ENCODE measurements at regions not wholly inside any gene's neighbourhood (a gene's known extent, or its start where the extent isn't known, plus 50 kb on each side); places are given as distances from the start of the nearest gene placed in this dataset.

DNA sequence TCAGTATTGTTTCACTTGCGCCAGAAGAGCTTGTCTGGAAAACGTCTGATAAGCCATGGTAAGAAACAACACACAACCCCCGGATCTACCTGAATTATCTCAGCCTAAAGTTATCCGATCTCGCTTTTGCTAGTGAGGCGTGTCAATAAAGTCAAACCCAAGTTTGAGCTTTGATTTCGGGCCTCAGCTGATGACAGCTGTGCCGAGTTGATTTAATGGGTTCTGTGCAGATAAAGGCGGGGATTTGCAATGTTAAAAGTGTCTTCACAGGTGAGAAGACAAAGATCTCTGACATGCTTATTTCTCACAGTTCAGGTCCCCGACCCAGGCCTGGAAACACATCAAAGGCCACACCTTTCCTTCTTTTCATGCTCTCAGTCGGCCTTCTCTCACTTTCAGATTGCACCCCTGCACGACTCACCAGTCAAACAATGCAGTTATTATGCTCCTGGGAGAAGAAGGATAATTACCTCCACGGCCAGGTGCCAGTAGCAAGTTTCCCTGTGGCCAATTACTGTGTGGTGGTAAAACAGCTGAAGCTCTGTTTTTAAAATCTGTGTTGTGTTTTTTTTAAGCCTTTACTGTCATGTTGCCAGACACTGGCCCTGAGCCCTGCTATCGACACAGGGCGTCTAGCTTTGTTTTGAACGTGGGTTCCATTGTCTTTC lies 245.3 kb upstream of the RUNX1 start:
- WGBS, 4 donors: 36 to 50% (median 44%) methylated on average over 16 of the region's 16 CpGs
- TF ChIP-seq, protein P1, sequence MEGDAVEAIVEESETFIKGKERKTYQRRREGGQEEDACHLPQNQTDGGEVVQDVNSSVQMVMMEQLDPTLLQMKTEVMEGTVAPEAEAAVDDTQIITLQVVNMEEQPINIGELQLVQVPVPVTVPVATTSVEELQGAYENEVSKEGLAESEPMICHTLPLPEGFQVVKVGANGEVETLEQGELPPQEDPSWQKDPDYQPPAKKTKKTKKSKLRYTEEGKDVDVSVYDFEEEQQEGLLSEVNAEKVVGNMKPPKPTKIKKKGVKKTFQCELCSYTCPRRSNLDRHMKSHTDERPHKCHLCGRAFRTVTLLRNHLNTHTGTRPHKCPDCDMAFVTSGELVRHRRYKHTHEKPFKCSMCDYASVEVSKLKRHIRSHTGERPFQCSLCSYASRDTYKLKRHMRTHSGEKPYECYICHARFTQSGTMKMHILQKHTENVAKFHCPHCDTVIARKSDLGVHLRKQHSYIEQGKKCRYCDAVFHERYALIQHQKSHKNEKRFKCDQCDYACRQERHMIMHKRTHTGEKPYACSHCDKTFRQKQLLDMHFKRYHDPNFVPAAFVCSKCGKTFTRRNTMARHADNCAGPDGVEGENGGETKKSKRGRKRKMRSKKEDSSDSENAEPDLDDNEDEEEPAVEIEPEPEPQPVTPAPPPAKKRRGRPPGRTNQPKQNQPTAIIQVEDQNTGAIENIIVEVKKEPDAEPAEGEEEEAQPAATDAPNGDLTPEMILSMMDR (IDR thresholded peaks at IDR 0.05): no peak
- TF ChIP-seq POLR2A (IDR thresholded peaks at IDR 0.05): no peak
- no peaks in the 10 kb centered on the region for H3K27me3 ChIP-seq
- ATAC-seq (no peak), DNase-seq (no peak)
- intact Hi-C loops (cut with DNase I): no loop called here
- H3K36me3 ChIP-seq: no peaks in the 10 kb centered on the region
- H3K27ac ChIP-seq: no peak overlapping the region
- no peak overlapping the region for H3K4me3 ChIP-seq
- H3K4me1 ChIP-seq: peaks cover 0 to 10% (median 0%) of the 10 kb centered on the region in 12 donors
- H3K9me3 ChIP-seq: no peaks in the 10 kb centered on the region

DNA sequence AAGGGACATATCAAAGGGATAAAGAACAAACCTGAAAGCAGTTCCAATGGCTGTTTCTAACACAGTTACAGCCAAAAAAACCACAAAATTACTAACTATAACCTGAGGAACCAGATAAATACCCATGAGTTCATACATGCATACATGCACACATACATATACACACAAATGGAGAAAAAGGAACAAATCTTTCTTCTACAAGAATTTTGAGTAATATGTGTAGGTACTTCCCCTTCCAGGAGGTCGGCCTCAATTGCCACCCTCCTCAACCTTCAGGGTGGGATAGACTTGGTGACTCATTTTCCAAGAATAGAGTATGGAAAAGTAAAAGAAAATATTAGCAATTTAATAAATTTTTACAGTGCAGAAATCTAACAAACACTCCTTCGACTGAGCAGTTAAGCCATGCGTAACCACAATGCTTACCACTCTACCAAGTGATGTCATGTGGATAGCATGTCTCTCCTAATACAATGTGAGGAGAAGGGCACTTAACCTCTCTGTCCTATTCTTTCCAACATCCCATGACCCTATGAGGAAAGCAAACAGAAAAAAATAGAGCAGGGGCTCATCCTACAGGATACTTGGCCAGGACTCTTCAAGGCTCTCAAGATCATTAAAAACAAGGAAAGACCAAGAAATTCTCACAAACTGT lies 243.0 kb upstream of the RUNX1 start:
- no peaks in the 10 kb centered on the region for H3K4me1 ChIP-seq
- H3K9me3 ChIP-seq: peaks cover 0 to 14% (median 6%) of the 10 kb centered on the region in 12 donors
- ATAC-seq: no peak
- H3K27ac ChIP-seq: no peak overlapping the region
- no peaks in the 10 kb centered on the region for H3K36me3 ChIP-seq
- H3K4me3 ChIP-seq: no peak overlapping the region
- TF ChIP-seq, protein P1 (IDR thresholded peaks at IDR 0.05): no peak
- no peak for TF ChIP-seq POLR2A (IDR thresholded peaks at IDR 0.05)
- H3K27me3 ChIP-seq: no peaks in the 10 kb centered on the region
- DNase-seq: no peak
- 83 to 89% (median 87%) methylated on average over 3 of the region's 3 CpGs for WGBS, 4 donors
- intact Hi-C loops (cut with DNase I): no loop called here

DNA sequence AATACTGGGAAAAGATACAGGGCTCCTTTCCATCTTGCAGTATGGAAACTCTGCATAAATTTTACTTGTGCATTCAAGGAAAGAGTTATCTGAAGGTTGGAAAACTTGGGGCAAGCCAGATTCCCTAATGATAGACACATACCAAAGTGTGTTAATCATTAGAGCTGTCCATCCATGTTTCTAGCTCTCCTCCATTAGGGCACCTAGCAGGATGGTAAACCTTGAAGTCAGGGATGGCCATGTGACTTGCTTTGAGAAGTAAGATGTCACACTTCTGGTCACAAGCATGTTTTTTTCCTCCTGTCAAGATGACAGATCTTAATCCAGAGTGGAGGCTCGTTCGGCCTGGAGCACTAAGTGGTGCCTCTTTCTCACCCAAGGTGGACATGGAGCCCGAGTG lies 241.9 kb upstream of the RUNX1 start:
- H3K9me3 ChIP-seq: peaks cover 0 to 19% (median 8%) of the 10 kb centered on the region in 12 donors
- H3K4me1 ChIP-seq: no peaks in the 10 kb centered on the region
- TF ChIP-seq POLR2A (IDR thresholded peaks at IDR 0.05): no peak
- TF ChIP-seq, protein P1 (IDR thresholded peaks at IDR 0.05): no peak
- WGBS, 4 donors: 50 to 77% (median 70%) methylated on average over 3 of the region's 3 CpGs
- no peak for DNase-seq
- intact Hi-C loops (cut with DNase I): no loop called here
- no peaks in the 10 kb centered on the region for H3K27me3 ChIP-seq
- no peak overlapping the region for H3K27ac ChIP-seq
- no peaks in the 10 kb centered on the region for H3K36me3 ChIP-seq
- no peak for ATAC-seq
- H3K4me3 ChIP-seq: no peak overlapping the region

GRCh38 chr21:35288238-35288637 lies 239.1 kb upstream of the RUNX1 start:
- H3K4me1 ChIP-seq: peaks cover 0 to 17% (median 0%) of the 10 kb centered on the region in 12 donors
- intact Hi-C loops (cut with DNase I): no loop called here
- WGBS, 4 donors: 94 to 97% (median 96%) methylated on average over 2 of the region's 2 CpGs
- H3K36me3 ChIP-seq: no peaks in the 10 kb centered on the region
- peaks cover 0 to 19% (median 8%) of the 10 kb centered on the region in 12 donors for H3K9me3 ChIP-seq
- H3K27ac ChIP-seq: no peak overlapping the region
- DNase-seq (no peak), ATAC-seq (no peak)
- TF ChIP-seq POLR2A (IDR thresholded peaks at IDR 0.05): no peak
- TF ChIP-seq, protein P1 (IDR thresholded peaks at IDR 0.05): no peak
- no peaks in the 10 kb centered on the region for H3K27me3 ChIP-seq
- no peak overlapping the region for H3K4me3 ChIP-seq

Data from heart left ventricle (tissue), 16 donors.